ENCODE measurements at regions not wholly inside any gene's neighbourhood (a gene's known extent, or its start where the extent isn't known, plus 50 kb on each side); places are given as distances from the start of the nearest gene placed in this dataset.

DNA sequence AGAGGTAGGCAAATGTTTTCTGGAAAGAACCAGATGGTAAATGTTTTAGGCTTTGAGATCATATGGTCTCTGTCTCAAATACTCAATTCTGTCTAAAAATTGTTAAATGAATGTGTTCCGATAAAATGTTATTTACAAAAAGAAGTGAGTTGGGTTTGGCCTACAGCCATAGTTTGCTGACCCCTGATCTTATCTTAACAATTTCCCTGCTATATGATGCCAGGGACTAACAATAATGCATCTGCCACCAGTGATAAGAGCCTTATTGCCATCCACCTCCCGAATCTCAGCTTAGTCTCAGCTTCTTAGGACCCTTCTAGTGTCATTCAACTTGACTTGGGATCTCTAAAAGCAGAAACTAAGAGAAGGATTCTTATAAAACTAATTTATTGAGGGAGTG is 208.5 kb upstream of the ADGRL2 start:
- DNase-seq (ENCODE audit: low spot score) = no peak
- in situ Hi-C loops (cut with MboI; ENCODE audit: low sequenced_read_pairs, unreplicated experiment) = no loop called here
- TF ChIP-seq, protein P1, sequence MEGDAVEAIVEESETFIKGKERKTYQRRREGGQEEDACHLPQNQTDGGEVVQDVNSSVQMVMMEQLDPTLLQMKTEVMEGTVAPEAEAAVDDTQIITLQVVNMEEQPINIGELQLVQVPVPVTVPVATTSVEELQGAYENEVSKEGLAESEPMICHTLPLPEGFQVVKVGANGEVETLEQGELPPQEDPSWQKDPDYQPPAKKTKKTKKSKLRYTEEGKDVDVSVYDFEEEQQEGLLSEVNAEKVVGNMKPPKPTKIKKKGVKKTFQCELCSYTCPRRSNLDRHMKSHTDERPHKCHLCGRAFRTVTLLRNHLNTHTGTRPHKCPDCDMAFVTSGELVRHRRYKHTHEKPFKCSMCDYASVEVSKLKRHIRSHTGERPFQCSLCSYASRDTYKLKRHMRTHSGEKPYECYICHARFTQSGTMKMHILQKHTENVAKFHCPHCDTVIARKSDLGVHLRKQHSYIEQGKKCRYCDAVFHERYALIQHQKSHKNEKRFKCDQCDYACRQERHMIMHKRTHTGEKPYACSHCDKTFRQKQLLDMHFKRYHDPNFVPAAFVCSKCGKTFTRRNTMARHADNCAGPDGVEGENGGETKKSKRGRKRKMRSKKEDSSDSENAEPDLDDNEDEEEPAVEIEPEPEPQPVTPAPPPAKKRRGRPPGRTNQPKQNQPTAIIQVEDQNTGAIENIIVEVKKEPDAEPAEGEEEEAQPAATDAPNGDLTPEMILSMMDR (IDR thresholded peaks at IDR 0.05; ENCODE audit: borderline replicate concordance, control extremely low read depth, extremely low read depth, insufficient read depth, missing control alignments) = no peak

DNA sequence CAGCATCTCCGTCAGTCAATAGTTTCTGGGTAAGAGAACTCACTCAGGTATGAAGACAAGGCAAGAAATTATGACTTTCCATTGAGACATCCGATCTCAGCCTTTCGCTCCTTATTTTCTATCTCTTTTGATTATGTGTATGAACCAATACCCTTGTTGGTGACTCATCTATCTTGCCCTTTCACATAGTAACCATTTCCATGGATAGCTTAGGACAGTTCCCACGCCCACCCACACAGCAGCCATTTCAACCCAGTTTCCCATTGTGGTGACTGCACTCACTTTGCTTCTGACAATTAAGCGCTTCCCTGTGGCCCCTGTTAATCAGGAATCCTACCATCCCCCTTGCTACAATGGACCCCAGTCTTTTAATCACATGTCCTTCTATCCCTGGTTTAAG is 210.6 kb upstream of the ADGRL2 start:
- DNase-seq (ENCODE audit: low spot score) = no peak
- TF ChIP-seq, protein P1 (IDR thresholded peaks at IDR 0.05; ENCODE audit: borderline replicate concordance, control extremely low read depth, extremely low read depth, insufficient read depth, missing control alignments) = no peak
- in situ Hi-C loops (cut with MboI; ENCODE audit: low sequenced_read_pairs, unreplicated experiment) = no loop called here

DNA sequence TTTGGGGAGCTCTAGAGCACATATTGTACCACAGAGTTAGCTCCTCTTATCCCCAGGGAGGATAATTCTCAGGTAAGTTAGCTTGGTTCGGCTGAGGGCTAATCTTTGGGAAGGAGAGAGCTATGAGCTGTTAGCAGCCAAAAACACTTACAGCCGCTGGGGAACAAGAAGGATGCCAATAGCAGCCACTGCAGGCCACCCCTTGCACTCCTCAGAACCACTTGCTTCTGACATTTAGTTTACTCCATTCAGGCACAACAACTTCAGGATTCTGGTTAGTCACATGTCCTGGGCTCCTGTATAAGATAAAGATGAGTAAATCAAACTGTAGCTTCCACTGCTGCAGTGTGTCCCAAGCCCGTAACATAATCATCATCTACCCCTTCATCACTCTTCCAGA is 212.6 kb upstream of the ADGRL2 start:
- TF ChIP-seq, protein P1 (IDR thresholded peaks at IDR 0.05; ENCODE audit: borderline replicate concordance, control extremely low read depth, extremely low read depth, insufficient read depth, missing control alignments) = no peak
- in situ Hi-C loops (cut with MboI; ENCODE audit: low sequenced_read_pairs, unreplicated experiment) = no loop called here
- DNase-seq (ENCODE audit: low spot score) = no peak

GRCh38 chr1:81587426-81587825 is 213.3 kb upstream of the ADGRL2 start:
- in situ Hi-C loops (cut with MboI; ENCODE audit: low sequenced_read_pairs, unreplicated experiment) = no loop called here

DNA sequence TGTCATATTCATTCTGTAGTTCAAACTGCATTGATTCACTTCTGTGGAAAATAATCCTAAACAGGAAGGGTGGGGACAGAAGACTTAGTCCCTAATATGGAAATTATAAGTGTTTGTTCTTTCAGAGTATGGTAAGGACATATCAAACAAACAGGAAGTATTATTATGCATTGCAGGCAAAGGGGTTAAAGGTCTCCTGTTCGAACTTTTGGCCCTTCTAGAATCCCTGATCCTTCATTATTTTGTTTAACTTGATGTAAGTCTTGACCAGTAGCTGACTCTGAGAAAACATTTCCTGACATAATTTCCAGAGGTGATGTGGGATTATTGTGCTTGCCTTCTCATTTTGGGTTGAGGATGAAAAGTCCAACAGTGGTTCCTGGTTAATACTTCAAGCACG is 215.4 kb upstream of the ADGRL2 start:
- DNase-seq (ENCODE audit: low spot score) = no peak
- in situ Hi-C loops (cut with MboI; ENCODE audit: low sequenced_read_pairs, unreplicated experiment) = no loop called here
- TF ChIP-seq, protein P1 (IDR thresholded peaks at IDR 0.05; ENCODE audit: borderline replicate concordance, control extremely low read depth, extremely low read depth, insufficient read depth, missing control alignments) = no peak

More at GRCh38 chr1:81587426-81587825, 213.3 kb upstream of the ADGRL2 start:
- TF ChIP-seq, protein P1 (IDR thresholded peaks at IDR 0.05; ENCODE audit: borderline replicate concordance, control extremely low read depth, extremely low read depth, insufficient read depth, missing control alignments) = no peak
- DNase-seq (ENCODE audit: low spot score) = no peak

DNA sequence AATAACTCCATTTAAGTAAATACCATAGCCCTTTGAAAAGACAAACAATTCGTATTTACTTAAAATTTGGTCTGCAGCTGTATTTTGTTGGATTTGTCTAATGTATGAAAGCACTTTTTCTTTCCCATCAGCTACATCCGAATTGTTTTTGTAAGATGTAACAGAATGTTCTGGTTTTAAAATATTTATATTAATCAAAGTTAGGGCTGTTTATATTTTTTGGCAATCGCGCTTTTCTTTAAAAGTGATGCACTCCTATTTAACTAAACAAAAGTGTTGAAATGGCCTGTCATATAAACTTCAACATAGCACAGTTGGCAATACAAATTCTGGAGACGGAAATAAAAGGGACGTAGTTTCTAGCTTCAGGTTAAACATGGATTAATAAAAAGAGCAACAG is 216.3 kb upstream of the ADGRL2 start:
- in situ Hi-C loops (cut with MboI; ENCODE audit: low sequenced_read_pairs, unreplicated experiment) = no loop called here
- TF ChIP-seq, protein P1 (IDR thresholded peaks at IDR 0.05; ENCODE audit: borderline replicate concordance, control extremely low read depth, extremely low read depth, insufficient read depth, missing control alignments) = no peak
- DNase-seq (ENCODE audit: low spot score) = no peak

GRCh38 chr1:81583878-81584277 is 216.9 kb upstream of the ADGRL2 start:
- TF ChIP-seq, protein P1 (IDR thresholded peaks at IDR 0.05; ENCODE audit: borderline replicate concordance, control extremely low read depth, extremely low read depth, insufficient read depth, missing control alignments) = no peak
- no peak for DNase-seq (ENCODE audit: low spot score)
- in situ Hi-C loops (cut with MboI; ENCODE audit: low sequenced_read_pairs, unreplicated experiment) = no loop called here
